NCI-H69 (cell line): ENCODE measurements at regions not wholly inside any gene's neighbourhood (a gene's known extent, or its start where the extent isn't known, plus 50 kb on each side); places are given as distances from the start of the nearest gene placed in this dataset.
A peak's percentile ranks its signal among the peaks of the same experiment; 100 is the strongest.

Experiments used
- DNase-seq: peaks from one replicate; lab custom pipeline; 2025; lab: John Stamatoyannopoulos, UW

DNA sequence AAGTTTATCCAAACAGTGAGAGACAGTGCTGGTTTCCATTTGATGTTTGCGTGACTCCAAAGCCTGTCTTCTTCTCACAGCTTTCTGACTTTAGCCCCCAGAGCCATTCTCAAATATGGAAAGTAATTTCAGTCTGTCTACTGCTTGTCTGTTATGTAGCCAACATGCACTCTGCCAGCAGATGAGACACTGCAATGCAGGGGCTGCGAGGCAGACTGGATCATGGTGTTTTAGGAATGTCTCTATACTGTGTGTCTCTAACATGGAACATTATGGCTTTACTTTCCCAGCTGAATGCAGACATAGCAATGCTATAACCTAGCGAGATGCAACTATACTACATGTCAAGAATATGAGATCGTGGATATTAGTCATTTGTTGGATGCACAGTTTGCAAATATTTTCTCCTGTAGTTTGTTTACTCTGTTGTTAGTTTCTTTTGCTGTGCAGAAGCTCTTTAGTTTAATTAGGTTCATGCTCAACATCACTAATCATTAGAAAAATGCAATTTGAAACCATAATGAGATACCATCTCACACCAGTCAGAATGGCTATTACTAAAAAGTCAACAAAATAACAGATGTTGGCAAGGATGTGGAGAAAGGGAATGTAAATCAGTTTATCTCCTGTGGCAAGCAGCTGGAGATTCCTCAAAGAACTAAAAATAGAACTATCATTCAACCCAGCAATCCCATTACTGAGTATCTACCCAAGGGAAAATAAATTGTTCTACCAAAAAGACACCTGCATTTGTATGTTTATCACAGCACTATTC lies 235.8 kb upstream of the TMTC1 start:
- DNase-seq, result peak; percentile 25

DNA sequence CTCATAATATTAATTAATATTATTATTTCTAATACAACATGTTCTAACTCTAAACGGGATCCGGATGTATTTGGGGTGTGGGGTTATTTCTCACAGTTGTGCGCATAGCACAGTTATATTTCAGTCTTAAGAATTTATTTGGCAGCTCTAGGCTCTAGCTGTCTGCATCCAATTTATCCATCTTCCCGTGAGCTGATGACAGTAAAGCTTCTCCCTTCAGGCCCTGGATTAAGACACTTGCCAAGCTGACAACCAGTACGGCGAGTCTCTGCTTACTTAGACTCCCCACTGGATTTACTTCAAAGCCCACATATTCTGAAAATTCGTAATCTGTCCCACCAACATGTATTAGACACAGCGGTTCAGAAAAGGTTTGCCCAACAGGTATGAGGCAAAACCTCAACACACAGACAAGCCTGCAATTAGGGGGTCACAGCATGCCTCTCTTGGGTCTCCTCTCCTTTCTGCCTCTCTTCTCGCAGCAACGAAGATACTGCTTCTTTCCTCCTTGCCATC lies 232.9 kb upstream of the TMTC1 start:
- no peak for DNase-seq

DNA sequence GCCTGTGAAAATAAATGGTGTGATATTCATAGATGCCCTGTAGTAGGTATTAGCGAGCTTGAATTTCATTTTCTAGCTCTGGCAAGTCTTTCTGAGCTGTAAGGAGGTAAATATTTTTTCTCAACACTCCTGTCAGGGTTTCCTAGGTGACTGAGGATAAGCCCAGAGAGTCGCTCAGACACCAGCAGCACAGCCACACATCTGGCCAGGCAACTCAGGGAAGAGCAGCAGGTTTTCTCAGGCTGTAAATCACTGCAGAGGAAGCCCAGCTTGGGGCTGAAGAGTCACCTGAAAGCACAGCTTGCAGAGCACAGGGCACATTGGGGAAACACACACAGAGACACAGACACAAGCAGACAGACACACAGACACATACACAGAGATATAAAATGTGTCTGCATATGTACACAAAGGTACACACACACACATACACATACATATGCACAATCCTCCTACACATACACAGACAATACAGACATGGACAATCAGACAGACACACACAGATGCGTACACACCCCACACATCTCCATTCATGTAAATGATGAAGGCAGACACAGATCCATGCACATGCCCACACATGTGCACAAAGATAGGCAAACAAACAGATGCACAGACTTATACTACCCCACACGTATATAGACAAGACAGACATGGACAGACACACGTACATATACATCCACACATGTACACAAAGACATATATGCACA lies 232.0 kb upstream of the TMTC1 start:
- DNase-seq, result no peak

DNA sequence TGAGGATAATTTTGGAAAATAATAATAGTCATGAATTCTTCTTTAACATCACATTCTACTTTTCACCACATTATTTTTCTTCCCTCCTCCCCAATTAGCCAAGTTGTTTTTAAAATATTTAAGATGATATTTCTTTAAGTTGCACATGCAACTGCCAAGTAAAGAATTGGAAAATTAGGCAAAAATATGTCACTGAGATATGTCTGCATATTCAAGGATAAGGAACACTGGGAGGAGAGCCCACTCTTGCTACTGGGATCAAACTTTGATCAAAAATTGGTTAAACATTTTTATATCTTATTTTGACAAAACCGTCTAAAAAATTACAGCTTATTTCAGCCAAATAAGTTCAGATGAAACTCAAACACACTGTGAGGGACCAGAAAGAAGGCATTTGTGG lies 231.2 kb upstream of the TMTC1 start:
- DNase-seq, result no peak

DNA sequence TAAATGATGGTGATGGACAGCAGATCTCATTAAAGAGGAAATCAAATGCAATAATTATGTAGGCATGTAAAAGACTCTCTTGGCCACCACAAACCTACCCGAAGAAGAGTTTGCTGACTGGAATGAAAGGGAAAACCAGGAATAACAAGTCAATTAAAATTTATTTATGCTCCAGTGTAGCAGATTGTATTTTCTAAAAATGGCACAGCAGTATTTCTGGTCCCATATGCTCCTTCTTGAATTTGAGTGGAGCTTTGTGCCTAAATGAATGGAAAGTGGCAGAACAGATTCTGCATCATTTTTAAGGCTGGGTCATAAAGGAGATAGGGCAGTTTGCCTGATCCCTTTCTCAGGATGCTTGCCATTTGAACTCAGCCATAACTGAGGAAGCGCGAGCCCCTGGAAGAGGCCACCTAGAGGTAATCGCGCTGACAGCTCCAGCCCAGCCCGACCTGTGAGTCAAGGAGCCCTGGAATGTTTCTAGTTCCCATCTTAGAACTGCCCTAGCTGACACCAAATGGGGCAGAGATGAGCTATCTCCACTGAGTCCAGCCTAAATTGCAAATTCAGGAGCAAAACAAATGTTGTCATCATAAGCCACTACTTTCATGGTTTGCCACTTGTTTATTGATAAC lies 229.2 kb upstream of the TMTC1 start:
- DNase-seq, result no peak

DNA sequence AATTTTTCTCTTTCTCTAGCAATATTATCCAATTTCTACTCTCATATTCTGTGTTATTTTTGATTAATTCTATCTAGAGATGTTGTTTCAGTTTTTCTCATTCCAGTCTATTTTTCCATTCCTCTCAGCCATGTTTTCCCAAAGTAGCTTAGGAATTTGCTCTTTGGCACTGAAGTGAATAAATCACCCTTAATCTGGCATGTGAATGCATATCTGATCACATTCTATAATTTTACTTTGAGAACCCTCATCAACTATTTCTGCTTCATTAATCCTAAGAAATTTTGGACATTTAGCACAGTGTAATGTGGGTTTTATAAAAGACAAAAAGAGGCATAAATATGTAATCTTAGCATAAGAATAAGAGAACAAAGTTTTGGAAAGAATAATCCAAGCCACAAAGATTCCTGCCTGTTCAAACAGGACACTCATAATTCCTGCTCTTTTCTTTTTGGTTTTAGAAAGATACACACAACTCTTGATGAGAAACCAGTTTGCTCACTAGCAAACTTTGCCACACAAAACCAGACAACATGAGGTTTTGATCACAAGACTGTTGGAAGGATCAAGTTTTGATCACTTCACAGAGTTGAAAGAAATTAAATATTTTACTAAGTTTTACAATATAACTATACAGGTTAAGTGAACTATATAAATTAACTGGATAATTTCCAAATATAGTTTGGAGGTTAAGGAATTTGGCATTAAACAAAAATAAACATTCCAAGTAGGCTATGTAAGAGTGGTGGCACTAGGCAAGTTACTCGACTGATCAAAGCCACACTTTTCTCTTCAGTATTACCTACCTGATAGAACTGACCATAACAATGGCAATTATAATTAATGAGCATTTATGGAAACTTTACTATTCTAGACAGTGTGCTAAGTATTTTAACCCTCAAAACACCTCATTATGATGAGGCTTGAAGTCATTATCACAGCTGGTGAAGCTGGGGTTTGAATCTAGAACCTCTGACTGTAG lies 226.6 kb upstream of the TMTC1 start:
- no peak for DNase-seq

DNA sequence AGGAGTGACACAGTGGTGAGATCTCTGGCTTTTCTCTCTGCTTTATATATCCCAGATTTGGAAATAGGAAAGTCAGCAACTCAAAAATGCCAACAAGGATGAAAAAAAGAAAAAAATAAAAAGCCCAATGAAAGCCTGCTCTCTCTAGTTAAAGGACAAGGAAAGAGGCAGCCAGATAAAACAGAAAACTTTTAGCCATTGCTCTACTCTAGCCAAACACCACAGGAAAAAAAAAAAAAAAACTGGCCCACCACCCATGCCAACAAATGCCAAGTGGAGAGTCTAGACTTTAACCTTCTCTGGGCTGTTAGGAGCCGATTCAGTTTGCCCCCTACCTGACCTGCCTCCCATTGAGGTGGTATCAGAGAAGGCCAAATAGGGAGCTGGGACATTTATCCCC lies 222.3 kb upstream of the TMTC1 start:
- no peak for DNase-seq

DNA sequence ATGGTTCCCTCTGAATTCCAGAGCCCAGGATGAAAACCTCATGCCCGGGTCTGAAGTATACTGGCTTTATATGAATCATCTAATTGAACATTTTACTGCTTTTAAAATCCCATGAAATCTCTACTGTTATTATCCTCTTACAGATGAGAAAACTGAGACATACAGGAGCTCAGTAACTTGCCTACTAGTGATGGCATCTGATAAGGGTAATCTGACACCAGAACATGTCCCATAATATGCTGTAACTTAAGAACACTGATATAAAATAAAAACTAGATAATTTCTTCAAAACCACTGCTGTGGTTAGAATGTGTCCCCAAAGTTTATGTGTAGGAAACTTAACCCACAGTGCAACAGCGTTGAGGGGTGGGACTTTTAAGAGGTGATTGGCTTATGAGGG lies 219.6 kb upstream of the TMTC1 start:
- no peak for DNase-seq

DNA sequence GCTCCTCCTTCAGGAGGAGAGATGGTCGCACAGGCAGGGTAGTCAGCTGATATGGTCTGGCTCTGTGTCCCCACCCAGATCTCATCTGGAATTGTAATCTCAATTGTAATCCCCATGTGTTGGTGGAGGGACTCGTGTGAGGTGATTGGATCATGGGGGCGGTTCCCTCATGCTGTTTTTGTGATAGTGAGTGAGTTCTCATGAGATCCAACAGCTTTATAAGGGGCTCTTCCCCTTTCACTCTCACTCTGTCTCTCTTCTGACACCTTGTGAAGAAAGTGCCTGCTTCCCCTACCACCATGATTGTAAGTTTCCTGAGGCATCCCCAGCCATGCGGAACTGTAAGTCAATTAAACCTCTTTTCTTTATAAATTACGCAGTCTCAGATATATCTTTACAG lies 218.9 kb upstream of the TMTC1 start:
- DNase-seq, result no peak

DNA sequence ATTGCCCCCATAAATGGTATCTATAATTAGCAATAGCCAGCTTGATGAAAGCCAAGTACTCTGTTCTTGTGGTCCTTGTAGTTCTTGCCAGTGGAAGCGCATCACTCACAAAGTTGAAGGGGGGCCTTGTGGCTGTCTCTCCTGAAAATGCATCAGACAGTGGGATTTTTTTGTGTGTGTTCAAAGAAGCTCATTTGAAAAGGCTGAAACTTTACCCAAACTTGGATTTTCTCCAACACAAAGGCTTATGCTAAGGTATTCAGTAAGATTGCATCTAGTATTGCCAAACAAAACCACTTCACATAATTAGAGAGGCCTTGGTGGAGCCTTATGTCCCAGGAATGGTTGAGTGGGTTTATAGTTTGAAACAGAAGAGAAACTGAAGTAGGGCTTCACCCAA lies 216.7 kb upstream of the TMTC1 start:
- no peak for DNase-seq

DNA sequence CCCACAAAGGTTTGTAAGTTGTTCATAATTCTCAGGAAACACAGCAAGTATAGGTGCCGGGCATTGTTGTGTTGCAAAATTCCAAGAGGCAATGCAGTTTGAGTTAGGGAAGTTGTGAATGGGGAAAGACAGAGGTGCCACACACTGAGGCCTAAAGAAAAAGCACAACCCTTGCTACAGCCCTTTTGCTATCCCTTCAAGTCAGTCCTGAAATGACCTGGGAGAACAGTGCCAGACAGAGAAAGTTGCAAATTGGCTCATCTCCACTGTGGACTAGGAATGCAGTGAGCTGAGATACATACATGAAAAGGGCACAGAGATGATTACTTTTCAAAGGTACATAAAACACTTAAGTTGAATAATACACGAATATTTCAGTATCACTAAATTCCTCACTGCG lies 213.3 kb upstream of the TMTC1 start:
- no peak for DNase-seq

DNA sequence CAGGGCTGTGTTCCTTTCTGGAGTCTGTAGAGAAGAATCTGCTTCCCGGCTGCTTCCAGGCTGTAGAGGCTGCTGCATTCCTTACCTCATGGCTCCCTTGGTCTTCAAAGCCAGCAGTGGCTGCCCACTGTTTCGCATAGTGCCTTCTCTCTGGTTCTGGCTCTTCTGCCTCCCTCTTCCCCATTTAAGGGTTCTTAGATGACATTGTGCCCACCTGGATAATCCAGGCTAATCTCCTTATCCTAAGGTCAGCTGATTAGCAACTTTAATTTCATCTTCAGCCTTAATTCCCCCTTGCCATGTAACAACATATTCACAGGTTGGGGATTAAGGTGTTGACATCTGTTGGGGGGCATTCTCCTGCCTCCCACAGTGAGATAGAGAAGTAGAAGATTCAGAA lies 208.6 kb upstream of the TMTC1 start:
- DNase-seq, result no peak

DNA sequence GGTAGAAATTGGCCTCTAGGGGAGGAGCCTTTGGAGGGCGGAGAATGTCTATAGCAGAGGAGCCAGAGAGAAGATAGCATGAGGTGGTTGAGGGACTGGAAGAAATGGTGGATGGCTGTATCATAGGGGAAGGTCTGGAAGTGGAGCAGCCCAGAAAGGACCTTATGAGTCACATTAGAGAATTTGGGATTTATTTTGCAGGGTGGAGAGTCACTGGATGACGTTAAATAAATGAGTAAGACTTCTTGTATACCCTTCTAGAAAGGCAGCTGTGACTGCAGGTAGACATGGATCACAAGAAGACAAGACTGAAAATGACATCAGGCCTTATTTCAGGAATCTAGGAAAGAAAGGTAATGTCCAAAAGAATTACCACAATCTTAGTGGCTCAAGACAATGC lies 208.2 kb upstream of the TMTC1 start:
- no peak for DNase-seq

DNA sequence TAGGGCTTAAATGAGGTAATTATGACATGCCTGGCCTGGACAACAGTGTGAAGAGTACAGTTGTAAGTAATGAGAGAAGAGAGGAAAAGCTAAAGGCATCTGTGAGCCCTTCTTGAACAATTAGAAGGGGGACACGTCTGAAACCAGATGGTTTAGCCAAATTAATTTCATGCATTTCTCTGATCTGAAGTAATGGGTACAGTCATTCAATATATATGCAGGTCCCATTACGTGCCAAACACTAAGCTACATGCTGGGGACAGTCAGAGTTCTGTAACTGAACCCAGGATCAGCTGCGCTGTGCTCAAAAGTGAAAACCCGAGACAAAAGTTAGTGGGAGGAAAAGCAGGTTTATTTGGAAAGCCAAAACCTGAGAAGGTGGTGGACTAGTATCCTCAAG lies 207.2 kb upstream of the TMTC1 start:
- DNase-seq, result no peak

DNA sequence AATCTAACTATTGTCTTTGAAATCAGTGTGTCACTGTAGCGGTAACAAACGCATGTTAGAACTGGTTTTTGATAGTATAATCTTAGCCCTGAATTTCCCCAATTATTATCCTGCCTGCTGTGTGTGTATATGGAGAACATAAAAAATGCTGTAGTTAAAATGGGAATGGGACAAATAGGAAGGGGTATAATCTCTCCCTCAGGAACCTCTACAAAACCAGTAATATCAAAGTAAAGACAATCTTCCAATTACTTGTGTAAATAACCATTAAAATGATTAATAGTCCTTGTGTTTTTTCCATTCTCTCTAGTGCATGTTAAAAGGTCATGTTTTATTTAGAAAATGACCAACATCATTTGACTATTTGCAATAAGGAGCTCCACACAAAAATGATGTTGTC lies 200.1 kb upstream of the TMTC1 start:
- peak; percentile 66 for DNase-seq

DNA sequence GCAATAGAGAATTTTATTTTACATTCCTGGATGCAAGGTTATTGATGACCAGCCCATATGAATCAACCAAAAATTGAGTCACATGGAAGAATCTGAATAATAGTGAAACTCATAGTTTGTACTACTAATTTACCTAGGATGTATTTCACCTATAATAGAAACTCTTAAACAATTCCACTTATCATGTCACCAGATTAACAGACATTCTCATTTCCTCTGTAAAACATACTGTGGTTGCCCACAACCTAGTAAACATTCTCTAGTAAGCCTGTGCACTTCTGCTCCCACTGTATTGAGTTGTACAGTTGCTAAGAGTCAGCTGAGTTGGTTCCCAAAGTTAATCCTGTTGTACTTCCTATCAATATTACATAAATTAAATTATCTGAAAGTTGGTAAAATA lies 196.6 kb upstream of the TMTC1 start:
- no peak for DNase-seq

DNA sequence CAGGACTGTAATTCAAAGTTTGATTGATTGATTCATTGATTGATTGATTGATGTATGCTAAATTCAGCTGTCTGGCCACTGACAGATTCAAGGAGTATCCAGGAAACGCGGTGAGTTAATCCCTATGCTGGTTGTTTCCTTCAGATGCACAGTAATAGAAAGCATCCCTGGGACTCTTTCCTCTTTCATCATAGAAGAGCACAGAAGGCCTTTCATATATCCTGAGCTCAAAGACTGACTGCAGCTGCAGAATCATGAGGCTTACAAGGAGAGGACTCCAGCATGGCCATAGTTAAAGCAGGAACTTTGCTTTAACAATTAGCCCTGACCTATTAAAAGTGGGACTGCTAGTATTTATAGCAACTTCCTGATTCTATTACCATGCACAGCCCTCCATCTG lies 187.7 kb upstream of the TMTC1 start:
- DNase-seq, result no peak

DNA sequence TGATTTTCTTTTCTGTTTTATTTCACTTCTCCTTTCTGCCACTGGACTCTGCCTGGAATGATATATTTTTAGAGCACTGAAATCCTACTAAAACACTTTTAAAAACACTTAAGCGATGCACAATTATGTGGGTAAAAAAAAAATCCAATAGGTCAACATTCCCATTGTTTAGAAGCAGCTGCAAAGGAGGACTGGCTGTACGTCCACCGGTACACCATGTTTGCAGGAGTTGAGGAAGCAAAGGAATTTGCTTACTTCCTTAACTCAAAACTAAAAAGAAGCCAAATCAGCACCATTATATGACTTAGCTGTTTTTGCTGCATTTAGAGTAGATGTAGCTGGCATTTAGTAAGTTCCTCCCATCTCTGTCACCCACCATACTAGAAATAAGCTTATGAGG lies 186.8 kb upstream of the TMTC1 start:
- no peak for DNase-seq

DNA sequence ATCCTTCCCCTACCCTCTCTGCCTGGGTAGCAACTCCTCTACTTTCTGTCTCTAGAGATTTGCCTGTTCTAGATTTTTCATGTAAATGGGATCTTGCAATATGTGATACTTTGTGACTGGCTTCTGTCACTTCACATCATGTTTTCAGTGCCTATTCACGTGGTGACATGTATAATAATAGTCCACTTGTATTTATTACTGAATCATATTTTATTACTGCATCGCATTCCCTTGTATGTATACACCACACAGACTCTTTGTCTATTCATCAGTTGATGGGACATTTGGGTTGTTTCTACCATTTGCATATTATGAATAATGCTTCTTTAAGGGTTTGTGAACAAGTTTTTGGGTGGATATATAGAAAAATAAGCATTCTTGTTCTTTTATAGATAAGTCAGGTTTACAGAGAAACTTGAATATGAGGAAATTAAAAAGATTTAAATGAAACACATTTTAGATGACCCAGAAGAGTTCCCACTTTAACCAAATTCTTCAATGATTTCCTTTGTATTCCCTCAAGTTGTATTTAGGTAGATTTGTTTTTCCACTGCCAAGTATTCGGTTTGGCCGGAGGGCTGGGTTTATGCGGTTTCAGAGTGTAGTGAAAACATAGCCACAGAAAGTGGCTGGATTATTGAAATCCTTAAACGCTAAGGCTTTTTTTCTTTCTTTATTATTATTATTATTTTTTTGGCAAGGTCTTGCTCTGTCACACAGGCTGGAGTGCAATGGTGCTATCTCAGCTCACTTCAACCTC lies 178.7 kb upstream of the TMTC1 start:
- DNase-seq, result no peak

DNA sequence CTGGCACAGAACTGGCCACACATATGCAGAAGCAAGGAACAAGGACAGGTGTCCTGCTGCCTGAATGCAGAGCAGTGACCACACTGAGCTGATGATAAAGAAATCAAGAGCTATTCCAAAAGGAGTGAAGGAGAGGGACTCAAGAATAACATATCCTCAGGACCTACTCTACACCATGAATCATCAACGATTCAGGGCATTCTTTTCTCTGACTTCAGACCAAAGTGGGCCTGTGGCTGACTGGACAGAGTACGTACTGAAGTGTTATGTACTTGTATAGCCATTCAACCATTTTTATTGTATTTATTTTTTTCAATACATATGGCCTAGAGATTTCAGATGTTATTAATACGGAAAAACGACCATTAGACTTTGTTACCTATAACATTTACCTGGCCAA lies 177.5 kb upstream of the TMTC1 start:
- no peak for DNase-seq

DNA sequence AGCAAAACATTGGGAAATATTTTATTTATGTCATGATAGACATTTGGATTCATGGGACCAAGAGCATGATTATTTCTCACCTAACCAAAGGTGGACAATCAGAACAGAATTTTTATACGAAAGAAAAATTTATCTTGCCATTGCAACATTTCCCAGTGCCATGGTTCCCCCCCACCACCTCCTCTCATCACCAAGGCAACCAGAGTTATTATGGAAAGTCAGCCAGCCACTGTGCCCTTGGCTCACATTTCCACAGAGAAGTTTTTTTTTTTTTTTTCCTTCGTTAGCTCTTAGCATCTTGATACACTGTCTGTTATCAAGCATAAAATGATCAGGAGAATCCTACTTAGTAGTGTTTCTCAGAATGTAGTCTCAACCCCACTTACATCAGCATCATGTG lies 176.4 kb upstream of the TMTC1 start:
- DNase-seq, result no peak
